ENCODE measurements at regions not wholly inside any gene's neighbourhood (a gene's known extent, or its start where the extent isn't known, plus 50 kb on each side); places are given as distances from the start of the nearest gene placed in this dataset.

GRCh38 chr9:25480696-25481095 lies 197.5 kb downstream of the TUSC1 start:
- TF ChIP-seq SP1 (IDR thresholded peaks at IDR 0.05): no peak
- no peak for TF ChIP-seq HDGF (IDR thresholded peaks at IDR 0.05; ENCODE audit: borderline replicate concordance)
- no peak for TF ChIP-seq LEF1 (IDR thresholded peaks at IDR 0.05; ENCODE audit: borderline replicate concordance)
- no peak for TF ChIP-seq TARDBP (IDR thresholded peaks at IDR 0.05)
- TF ChIP-seq ARNT (IDR thresholded peaks at IDR 0.05): no peak
- TF ChIP-seq BHLHE40 (IDR thresholded peaks at IDR 0.05; ENCODE audit: borderline replicate concordance): no peak
- no peak for TF ChIP-seq FOXM1 (IDR thresholded peaks at IDR 0.05; ENCODE audit: borderline replicate concordance)

Data from HEK293T (cell line).